ENCODE measurements at regions not wholly inside any gene's neighbourhood (a gene's known extent, or its start where the extent isn't known, plus 50 kb on each side); places are given as distances from the start of the nearest gene placed in this dataset.

DNA sequence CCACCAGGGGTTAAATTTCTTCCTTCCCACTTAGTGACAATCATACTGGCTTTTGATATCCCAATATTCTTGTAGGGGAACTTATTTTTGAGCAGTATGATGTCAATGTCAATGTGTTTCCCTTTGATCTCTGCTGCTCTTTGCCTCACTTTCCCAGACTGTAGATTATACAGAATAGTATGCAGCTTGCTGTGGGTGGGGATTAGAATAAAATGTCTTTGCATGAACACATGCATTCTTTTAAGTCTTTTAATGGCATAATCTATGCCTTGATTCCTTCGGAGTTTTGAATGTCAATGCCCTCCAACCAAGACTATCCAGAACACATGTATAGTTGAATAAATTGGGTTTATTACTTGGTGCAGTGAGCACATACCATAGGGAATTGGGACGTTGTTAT is 125.5 kb downstream of the IL20RB start:
- DNase-seq: no peak
- 82 to 84% methylated on average over 2 of the region's 2 CpGs for WGBS, 2 donors
- ATAC-seq (ENCODE audit: low FRiP score in 2 of 2): no peak
- no peaks in the 10 kb centered on the region for H3K27me3 ChIP-seq
- H3K4me3 ChIP-seq: no peak overlapping the region
- H3K4me1 ChIP-seq: no peaks in the 10 kb centered on the region
- no peaks in the 10 kb centered on the region for H3K9me3 ChIP-seq
- TF ChIP-seq POLR2A (IDR thresholded peaks at IDR 0.05) (no peak), POLR2AphosphoS5 (IDR thresholded peaks at IDR 0.05) (no peak), EP300 (IDR thresholded peaks at IDR 0.05) (no peak)
- TF ChIP-seq, protein P1, sequence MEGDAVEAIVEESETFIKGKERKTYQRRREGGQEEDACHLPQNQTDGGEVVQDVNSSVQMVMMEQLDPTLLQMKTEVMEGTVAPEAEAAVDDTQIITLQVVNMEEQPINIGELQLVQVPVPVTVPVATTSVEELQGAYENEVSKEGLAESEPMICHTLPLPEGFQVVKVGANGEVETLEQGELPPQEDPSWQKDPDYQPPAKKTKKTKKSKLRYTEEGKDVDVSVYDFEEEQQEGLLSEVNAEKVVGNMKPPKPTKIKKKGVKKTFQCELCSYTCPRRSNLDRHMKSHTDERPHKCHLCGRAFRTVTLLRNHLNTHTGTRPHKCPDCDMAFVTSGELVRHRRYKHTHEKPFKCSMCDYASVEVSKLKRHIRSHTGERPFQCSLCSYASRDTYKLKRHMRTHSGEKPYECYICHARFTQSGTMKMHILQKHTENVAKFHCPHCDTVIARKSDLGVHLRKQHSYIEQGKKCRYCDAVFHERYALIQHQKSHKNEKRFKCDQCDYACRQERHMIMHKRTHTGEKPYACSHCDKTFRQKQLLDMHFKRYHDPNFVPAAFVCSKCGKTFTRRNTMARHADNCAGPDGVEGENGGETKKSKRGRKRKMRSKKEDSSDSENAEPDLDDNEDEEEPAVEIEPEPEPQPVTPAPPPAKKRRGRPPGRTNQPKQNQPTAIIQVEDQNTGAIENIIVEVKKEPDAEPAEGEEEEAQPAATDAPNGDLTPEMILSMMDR (IDR thresholded peaks at IDR 0.05): no peak
- no peak overlapping the region for H3K27ac ChIP-seq
- no peaks in the 10 kb centered on the region for H3K36me3 ChIP-seq

DNA sequence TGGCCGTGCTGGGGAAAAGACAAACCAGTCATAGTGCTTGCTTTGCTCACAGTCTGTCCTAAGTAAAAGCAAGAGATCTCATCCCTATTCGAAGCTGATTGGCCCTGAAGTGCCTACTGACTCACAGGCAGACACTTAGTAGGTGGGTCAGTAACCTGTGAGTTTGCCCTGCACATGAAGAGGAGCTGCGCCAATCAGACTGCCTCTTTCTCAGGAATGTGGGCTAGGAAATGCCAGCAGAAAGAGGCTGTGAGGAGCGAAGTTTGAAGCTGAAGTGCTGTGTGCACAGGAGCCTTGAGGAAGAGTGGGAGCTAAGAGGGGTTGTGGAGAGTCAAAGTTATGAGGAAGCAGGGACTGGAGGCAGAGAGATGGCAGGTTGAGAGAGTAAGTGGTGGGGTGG is 126.8 kb downstream of the IL20RB start:
- Histone ChIP-seq H3K9me3 (no peaks in the 10 kb centered on the region), H3K27me3 (no peaks in the 10 kb centered on the region), H3K4me3 (no peak overlapping the region), H3K36me3 (no peaks in the 10 kb centered on the region), H3K4me1 (no peaks in the 10 kb centered on the region), H3K27ac (no peak overlapping the region)
- TF ChIP-seq POLR2A (IDR thresholded peaks at IDR 0.05) (no peak), EP300 (IDR thresholded peaks at IDR 0.05) (no peak), POLR2AphosphoS5 (IDR thresholded peaks at IDR 0.05) (no peak)
- TF ChIP-seq, protein P1 (IDR thresholded peaks at IDR 0.05): no peak
- WGBS, 2 donors: 45 to 59% methylated on average over 4 of the region's 4 CpGs
- DNase-seq: peak in 1 of 2 donors; percentile 80
- peak; percentile 26 to 83 for ATAC-seq (ENCODE audit: low FRiP score in 2 of 2)

DNA sequence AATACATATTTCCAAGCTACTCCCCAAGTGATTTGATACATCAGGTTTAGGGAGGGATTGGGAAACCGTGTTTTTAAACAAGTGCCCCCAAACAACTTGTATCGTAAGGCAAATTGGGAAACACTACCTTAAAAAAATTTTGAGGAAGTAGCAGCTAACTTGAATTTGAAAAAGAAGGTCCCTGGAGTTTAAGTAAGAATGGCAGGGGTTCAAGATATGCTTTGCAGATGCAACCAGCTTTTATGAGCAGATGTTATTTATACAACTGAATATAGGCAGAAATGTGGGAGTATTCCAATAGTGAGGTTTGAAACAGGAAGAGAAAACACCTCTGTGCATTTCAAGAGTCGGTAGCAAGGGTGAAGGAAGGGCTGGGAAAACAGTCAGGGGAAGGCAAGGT is 139.6 kb downstream of the IL20RB start:
- Histone ChIP-seq H3K4me1 (no peaks in the 10 kb centered on the region), H3K36me3 (no peaks in the 10 kb centered on the region), H3K27me3 (no peaks in the 10 kb centered on the region), H3K9me3 (no peaks in the 10 kb centered on the region), H3K4me3 (no peak overlapping the region), H3K27ac (no peak overlapping the region)
- ATAC-seq (ENCODE audit: low FRiP score in 2 of 2): no peak
- TF ChIP-seq EP300 (IDR thresholded peaks at IDR 0.05): no peak
- no peak for TF ChIP-seq POLR2A (IDR thresholded peaks at IDR 0.05)
- TF ChIP-seq, protein P1 (IDR thresholded peaks at IDR 0.05): no peak
- TF ChIP-seq POLR2AphosphoS5 (IDR thresholded peaks at IDR 0.05): no peak
- WGBS, 2 donors: 49 to 50% methylated on average over 3 of the region's 3 CpGs
- DNase-seq: no peak

DNA sequence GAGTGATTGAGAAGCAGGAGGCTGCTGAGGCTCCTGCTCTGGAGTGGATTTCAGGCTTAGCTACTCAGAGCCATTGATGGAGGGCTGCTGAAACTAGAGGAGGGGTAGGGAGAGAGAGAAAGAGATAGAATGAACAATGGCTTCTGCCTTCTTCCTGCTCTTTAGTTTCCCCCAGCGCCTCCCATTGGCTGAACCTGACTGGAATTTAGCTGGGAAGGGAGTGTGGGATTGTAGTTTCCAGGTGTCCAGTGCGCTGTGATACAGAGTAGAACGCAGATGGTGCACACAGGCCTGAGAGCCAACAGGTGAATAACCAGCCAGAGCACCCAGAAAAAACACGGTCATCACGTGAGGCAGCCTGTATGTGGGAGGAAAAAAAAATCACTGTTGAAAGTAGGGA is 140.1 kb downstream of the IL20RB start:
- 85 to 91% methylated on average over 5 of the region's 5 CpGs for WGBS, 2 donors
- H3K4me3 ChIP-seq: no peak overlapping the region
- ATAC-seq (ENCODE audit: low FRiP score in 2 of 2): no peak

More for the DNA sequence above, 140.1 kb downstream of the IL20RB start:
- Histone ChIP-seq H3K27me3 (no peaks in the 10 kb centered on the region), H3K9me3 (no peaks in the 10 kb centered on the region), H3K4me1 (no peaks in the 10 kb centered on the region), H3K36me3 (no peaks in the 10 kb centered on the region), H3K27ac (no peak overlapping the region)
- TF ChIP-seq POLR2AphosphoS5 (IDR thresholded peaks at IDR 0.05) (no peak), POLR2A (IDR thresholded peaks at IDR 0.05) (no peak), EP300 (IDR thresholded peaks at IDR 0.05) (no peak)
- TF ChIP-seq, protein P1 (IDR thresholded peaks at IDR 0.05): no peak
- no peak for DNase-seq

All from upper lobe of left lung (tissue), 6 donors.